ENCODE measurements at regions not wholly inside any gene's neighbourhood (a gene's known extent, or its start where the extent isn't known, plus 50 kb on each side); places are given as distances from the start of the nearest gene placed in this dataset.

DNA sequence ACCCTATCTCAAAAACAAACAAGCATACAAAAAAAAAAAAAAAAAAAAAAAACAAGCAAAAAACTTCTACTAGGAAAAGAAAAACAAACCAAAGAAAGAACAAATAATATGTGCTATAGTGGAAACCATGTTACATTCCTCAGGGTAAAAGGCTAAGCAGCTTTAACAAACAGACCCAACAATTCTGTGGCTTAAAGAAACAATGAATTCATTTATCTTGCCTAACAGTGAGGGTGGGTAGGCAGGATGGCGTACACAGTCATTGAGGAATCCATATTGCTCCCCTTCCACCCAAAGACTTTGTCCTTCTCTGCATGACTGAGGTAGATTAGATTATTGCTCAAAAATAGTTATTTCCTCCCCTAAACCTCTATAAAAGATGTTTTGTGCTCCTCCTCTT, 63.1 kb upstream of the ITGA6 start:
- no peak for DNase-seq

DNA sequence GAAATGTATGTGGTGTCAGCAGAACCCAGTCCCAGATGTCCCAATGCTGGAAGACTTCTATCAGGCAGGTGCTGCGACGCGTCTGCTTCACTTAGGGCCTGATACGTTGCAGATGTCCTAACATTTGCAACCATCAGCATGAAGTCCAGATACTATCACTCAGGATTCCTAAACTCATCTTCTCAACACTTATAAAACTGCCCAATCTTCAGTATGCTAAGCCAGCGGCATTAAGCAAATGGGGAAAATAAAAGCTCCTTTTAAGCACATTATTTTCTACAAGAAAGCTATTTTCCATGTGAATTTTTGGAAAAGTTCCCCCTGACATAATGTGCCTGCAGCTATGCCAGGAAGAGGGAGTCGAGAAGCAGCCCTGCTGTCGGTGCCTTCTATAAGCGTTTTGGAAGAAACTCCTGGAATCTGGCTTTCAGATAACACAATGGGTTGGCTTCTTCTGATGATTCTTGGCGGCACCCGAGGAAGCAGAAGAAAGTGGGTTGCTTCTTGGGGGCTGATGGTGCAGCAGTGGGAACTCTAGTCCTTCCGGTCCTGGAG, 60.7 kb upstream of the ITGA6 start:
- peak; percentile 60 for DNase-seq

DNA sequence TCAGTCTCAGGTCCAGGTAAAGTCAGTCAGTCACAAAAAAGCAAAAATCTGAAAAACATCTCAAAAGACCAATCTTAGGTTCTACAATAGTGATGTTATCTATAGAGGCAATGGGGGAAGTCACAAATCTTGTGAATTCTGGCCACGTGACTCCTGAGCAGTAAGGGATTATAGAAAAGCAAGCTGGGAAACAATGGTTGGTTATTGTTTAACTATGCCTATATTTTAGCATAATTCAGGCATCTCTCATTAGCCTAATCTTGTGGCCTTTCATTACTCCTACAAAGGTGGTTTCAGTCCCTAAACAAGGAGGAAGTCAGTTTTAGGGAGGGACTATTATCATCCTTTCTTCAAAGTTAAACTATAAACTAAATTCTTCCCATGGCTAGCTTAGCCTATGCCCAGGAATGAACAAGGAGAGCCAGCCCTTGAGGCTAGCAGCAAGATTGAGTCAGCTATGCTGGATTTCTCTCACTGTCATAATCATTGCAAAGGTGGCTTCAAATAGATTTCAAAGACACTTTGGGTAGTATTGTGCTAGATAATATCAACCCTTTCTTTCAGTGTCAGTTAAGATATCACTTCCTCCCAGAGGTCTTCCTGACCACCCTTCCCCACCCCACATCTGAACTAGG, 56.4 kb upstream of the ITGA6 start:
- no peak for DNase-seq

DNA sequence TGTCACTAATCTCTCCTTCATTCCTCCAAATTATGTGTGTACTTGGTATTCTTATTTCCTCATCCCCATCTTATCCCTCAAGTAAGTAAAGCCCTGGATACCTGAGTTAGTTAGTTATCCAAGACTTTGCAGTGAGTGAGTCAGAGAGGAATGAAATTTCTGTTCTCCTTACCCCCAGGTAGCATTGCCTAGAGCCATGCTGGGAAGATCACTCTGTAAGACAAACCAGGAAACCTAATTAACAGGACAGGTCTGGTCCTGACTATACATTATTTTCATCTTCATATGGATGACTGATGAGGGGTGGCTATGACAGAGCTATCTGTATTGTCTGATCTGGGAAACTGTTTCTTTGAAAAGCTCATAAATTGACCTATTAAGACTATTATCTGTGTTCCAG, 55.0 kb upstream of the ITGA6 start:
- DNase-seq, result no peak

DNA sequence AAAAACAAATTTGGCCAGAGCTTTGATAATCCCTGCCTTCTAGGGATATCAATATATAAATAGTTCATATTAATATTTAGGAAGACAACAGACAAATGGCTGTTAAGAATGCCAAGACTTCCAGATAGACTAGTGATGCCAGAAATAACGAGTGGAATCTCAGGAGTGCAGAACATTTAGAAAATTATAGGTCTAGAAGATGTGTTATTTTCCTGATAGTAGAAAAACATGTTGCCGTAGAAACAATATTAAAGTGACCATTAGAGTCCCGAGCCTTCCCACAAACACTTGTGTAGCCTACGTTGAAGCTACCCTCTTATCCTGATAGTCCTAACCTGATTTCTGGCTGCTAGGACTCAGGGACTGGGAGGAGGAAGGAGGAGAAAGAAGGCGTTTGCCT, 54.3 kb upstream of the ITGA6 start:
- DNase-seq, result no peak

- peak; percentile 47 for DNase-seq
Measured at GRCh38 chr2:172373766-172374165, 53.6 kb upstream of the ITGA6 start.

GRCh38 chr2:172374318-172375240, 52.8 kb upstream of the ITGA6 start:
- no peak for DNase-seq

GRCh38 chr2:172375251-172375650, 52.1 kb upstream of the ITGA6 start:
- DNase-seq, result no peak

DNA sequence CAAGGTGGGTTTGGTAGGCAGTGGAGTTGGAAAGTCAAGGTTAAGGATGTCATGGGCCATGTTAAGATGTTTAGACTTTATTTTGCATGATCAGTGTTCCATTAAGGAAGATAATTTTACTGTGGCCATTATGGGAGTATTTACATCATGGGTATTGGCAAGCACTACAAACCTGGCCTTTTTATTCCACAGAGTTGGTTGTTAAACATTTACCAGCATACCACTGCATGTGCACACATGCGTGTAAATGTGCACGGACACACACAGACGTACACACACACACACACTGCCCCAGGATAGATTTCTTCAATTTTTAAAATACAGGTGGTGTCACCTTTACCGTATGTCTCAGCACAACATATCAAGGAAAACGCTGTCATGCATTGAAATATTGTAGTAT, 51.4 kb upstream of the ITGA6 start:
- no peak for DNase-seq

DNA sequence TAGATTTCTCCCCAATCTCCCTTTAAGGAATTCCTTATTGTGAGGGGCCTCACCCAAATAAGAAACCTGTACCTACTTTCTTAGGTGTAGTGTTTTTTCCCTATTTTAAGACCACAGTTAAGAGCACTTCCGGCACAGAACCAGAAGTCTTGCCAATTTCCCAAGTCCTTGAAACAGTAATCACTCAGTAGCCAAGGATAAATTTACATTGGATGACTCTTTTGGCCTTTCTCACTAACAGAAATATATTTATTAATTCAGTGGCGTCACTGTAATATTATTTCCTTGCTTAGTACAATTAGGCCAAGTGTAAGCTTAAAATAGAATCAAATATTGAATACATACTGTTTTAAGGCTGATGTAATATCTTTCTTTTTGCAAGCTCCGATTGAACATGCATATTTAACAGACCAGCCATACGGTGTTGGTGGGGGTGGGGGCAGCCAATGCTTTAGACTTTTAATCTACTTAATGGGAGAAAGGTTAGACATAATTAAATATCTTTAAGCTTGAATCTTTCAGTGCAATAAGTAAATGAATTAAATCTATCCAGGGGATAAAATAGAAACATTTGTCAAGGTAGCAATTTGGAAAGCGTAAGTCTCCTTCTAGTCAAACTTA, 50.8 kb upstream of the ITGA6 start:
- DNase-seq, result peak; percentile 55

DNA sequence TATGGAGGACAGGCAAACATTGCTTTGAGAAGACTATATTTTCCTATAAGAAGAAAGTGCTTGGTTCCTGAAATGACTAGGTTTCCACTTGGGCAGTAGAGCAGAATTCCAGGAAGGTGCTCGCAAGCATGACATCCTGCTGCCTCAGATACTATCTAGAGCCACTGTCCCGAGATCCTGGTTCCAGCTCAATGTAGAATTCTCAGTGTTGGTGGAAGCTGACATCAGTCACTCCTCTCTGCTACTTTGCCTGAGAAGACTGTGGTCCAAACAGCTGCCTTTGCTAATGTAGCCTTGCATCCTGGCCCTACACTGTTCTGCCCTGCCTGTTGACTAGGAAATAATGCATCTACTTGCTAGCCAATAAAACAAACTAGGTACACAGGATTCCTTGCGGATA, 50.0 kb upstream of the ITGA6 start:
- no peak for DNase-seq

Data from skin of body (tissue), 1 donor.